Aorta (tissue), 5 donors: ENCODE measurements at regions not wholly inside any gene's neighbourhood (a gene's known extent, or its start where the extent isn't known, plus 50 kb on each side); places are given as distances from the start of the nearest gene placed in this dataset.

ENCODE experiments used
- ATAC-seq: fragments of 200-7000 bp; cut with Tn5 transposase; one replicate; pipeline ENCODE4 v1.9.1; 2022; ENCODE audit warnings: moderate library complexity; ENCODE audit not compliant: low FRiP score
- DNase-seq, 2 donors: peaks; one replicate each; pipeline ENCODE4 v3.0.0-alpha.2; 2020
- H3K27ac ChIP-seq, 2 donors: one replicate each; pipeline ENCODE4 v1.5.1; 2013; ENCODE audit warnings: low read length in 2 of 2, mild to moderate bottlenecking in 2 of 2, moderate library complexity in 2 of 2, control low read depth in 1 of 2, inconsistent platforms in 1 of 2, low read depth in 1 of 2
- H3K27me3 ChIP-seq, 2 donors: one replicate each; pipeline ENCODE4 v1.6.1; 2013; ENCODE audit warnings: control low read depth in 1 of 2, low read length in 1 of 2, mild to moderate bottlenecking in 1 of 2, moderate library complexity in 1 of 2; ENCODE audit not compliant: insufficient read depth in 2 of 2, control insufficient read depth in 1 of 2
- H3K36me3 ChIP-seq, 2 donors: one replicate each; pipeline ENCODE4 v1.6.1; 2013; ENCODE audit warnings: control low read depth in 1 of 2, low read length in 1 of 2, mild to moderate bottlenecking in 1 of 2; ENCODE audit not compliant: insufficient read depth in 2 of 2, control insufficient read depth in 1 of 2
- H3K4me1 ChIP-seq, 2 donors: one replicate each; pipeline ENCODE4 v1.6.1; 2013; ENCODE audit warnings: low read length in 2 of 2, control low read depth in 1 of 2, mild to moderate bottlenecking in 1 of 2, moderate library complexity in 1 of 2; ENCODE audit not compliant: insufficient read depth in 2 of 2, control insufficient read depth in 1 of 2
- H3K4me3 ChIP-seq, 2 donors: one replicate each; pipeline ENCODE4 v1.5.1; 2013; ENCODE audit warnings: low read length in 2 of 2, control low read depth in 1 of 2, mild to moderate bottlenecking in 1 of 2
- H3K9me3 ChIP-seq: one replicate; pipeline ENCODE4 v1.6.1; 2013; ENCODE audit warnings: mild to moderate bottlenecking, low read length; ENCODE audit not compliant: control insufficient read depth
- whole genome bisulfite sequencing, 2 donors: extraction: QIAGEN DNeasy Blood & Tissue Kit; methylation state at CpG; one replicate each; pipeline ENCODE4 v1.1.7; 2013; 5-methylcytosine and 5-hydroxymethylcytosine counted together
- intact Hi-C, 2 donors: fragments of 100-400 bp; cut with DNase I; formaldehyde crosslinking; loops; one replicate each; pipeline versions ENCODE4 v1.14.2 to v1.15.0; 2022
- donor health status: healthy with polysubstance abuse.
- donor health status: Bipolar disorder and iron deficiency.
- donor health status: DM: no; HTN: no; CAD: no.
- donor health status: DM: no; HTN: no; CAD: no.
- donor health status: DM: yes; HTN: yes; CAD: no.

- ATAC-seq: no peak
- H3K27ac ChIP-seq: no peak overlapping the region
- DNase-seq: peak in 1 of 2 donors; percentile 56
- H3K4me1 ChIP-seq: no peaks in the 10 kb centered on the region
- H3K9me3 ChIP-seq: peaks cover 3% of the 10 kb centered on the region
- H3K36me3 ChIP-seq: no peaks in the 10 kb centered on the region
- H3K27me3 ChIP-seq: no peaks in the 10 kb centered on the region
- no peak overlapping the region for H3K4me3 ChIP-seq
- 76% methylated on average over 20 of the region's 20 CpGs for WGBS, 2 donors
- intact Hi-C loops: no loop called here
These were observed 503.8 kb downstream of the BRD1 start for GRCh38 chr22:49323751-49324415.

GRCh38 chr22:49322861-49323622 is 504.6 kb downstream of the BRD1 start:
- peaks cover 1% of the 10 kb centered on the region for H3K9me3 ChIP-seq
- no peaks in the 10 kb centered on the region for H3K36me3 ChIP-seq
- no peak overlapping the region for H3K27ac ChIP-seq
- 74 to 83% methylated on average over 11 of the region's 11 CpGs for WGBS, 2 donors
- intact Hi-C loops: no loop called here
- H3K27me3 ChIP-seq: no peaks in the 10 kb centered on the region
- DNase-seq (peak in 1 of 2 donors; percentile 46), ATAC-seq (no peak)
- H3K4me3 ChIP-seq: no peak overlapping the region
- H3K4me1 ChIP-seq: no peaks in the 10 kb centered on the region

GRCh38 chr22:49322231-49322630 is 505.4 kb downstream of the BRD1 start:
- Histone ChIP-seq H3K4me1 (no peaks in the 10 kb centered on the region), H3K9me3 (peaks cover 1% of the 10 kb centered on the region), H3K36me3 (no peaks in the 10 kb centered on the region), H3K4me3 (no peak overlapping the region), H3K27ac (no peak overlapping the region), H3K27me3 (no peaks in the 10 kb centered on the region)
- ATAC-seq (no peak), DNase-seq (no peak)
- WGBS, 2 donors: 74 to 78% methylated on average over 13 of the region's 13 CpGs
- intact Hi-C loops: no loop called here

GRCh38 chr22:49321477-49322055 is 506.1 kb downstream of the BRD1 start:
- Histone ChIP-seq H3K9me3 (peaks cover under 1% of the 10 kb centered on the region), H3K27ac (no peak overlapping the region), H3K4me1 (no peaks in the 10 kb centered on the region), H3K27me3 (no peaks in the 10 kb centered on the region), H3K4me3 (no peak overlapping the region), H3K36me3 (no peaks in the 10 kb centered on the region)
- intact Hi-C loops: no loop called here
- peak in 1 of 2 donors; percentile 73 for DNase-seq
- WGBS, 2 donors: 69 to 76% methylated on average over 33 of the region's 33 CpGs
- ATAC-seq: no peak

GRCh38 chr22:49320714-49321476 is 506.8 kb downstream of the BRD1 start:
- intact Hi-C loops: no loop called here
- Histone ChIP-seq H3K4me3 (no peak overlapping the region), H3K27me3 (no peaks in the 10 kb centered on the region), H3K9me3 (no peaks in the 10 kb centered on the region), H3K27ac (no peak overlapping the region), H3K36me3 (no peaks in the 10 kb centered on the region), H3K4me1 (no peaks in the 10 kb centered on the region)
- peak in 1 of 2 donors; percentile 52 for DNase-seq
- ATAC-seq: no peak
- 80 to 82% methylated on average over 22 to 26 of the region's 29 CpGs for WGBS, 2 donors

- Histone ChIP-seq H3K9me3 (no peaks in the 10 kb centered on the region), H3K27ac (no peak overlapping the region), H3K36me3 (no peaks in the 10 kb centered on the region), H3K27me3 (no peaks in the 10 kb centered on the region), H3K4me3 (no peak overlapping the region), H3K4me1 (no peaks in the 10 kb centered on the region)
- DNase-seq (no peak), ATAC-seq (no peak)
- intact Hi-C loops: no loop called here
- WGBS, 2 donors: 39 to 43% methylated on average over 5 of the region's 5 CpGs
These were observed 510.3 kb downstream of the BRD1 start for GRCh38 chr22:49317369-49317768.

- DNase-seq: no peak
- no peaks in the 10 kb centered on the region for H3K4me1 ChIP-seq
- intact Hi-C loops: no loop called here
- H3K36me3 ChIP-seq: no peaks in the 10 kb centered on the region
- ATAC-seq: no peak
- H3K4me3 ChIP-seq: no peak overlapping the region
- no peak overlapping the region for H3K27ac ChIP-seq
- no peaks in the 10 kb centered on the region for H3K9me3 ChIP-seq
- 52 to 58% methylated on average over 2 of the region's 2 CpGs for WGBS, 2 donors
- no peaks in the 10 kb centered on the region for H3K27me3 ChIP-seq
These were observed 515.1 kb downstream of the BRD1 start for GRCh38 chr22:49312601-49313000.

- DNase-seq (peak in 1 of 2 donors; percentile 38), ATAC-seq (no peak)
- 83 to 84% methylated on average over 11 of the region's 11 CpGs for WGBS, 2 donors
- H3K9me3 ChIP-seq: no peaks in the 10 kb centered on the region
- H3K36me3 ChIP-seq: no peaks in the 10 kb centered on the region
- no peaks in the 10 kb centered on the region for H3K27me3 ChIP-seq
- H3K4me3 ChIP-seq: no peak overlapping the region
- H3K27ac ChIP-seq: no peak overlapping the region
- intact Hi-C loops: no loop called here
- H3K4me1 ChIP-seq: no peaks in the 10 kb centered on the region
These were observed 517.3 kb downstream of the BRD1 start for GRCh38 chr22:49310354-49310753.
